ENCODE measurements at regions not wholly inside any gene's neighbourhood (a gene's known extent, or its start where the extent isn't known, plus 50 kb on each side); places are given as distances from the start of the nearest gene placed in this dataset.

DNA sequence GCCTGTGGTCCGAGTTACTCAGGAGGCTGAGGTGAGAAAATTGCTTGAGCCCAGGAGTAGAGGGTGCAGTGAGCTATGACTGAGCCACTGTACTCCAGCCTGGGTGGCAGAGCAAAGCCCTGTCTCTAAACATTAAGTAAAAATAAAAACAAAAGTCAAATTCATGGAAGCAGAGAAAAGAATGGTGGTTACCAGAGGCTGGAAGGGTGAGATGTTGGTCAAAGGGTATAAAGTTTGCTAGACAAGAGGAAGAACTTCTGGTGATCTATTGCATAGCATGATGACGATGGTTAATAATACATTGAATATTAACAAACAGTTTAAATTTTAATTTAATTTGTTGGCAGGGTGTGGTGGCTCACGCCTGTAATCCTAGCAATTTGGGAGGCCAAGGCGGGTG, 68.1 kb downstream of the CRPPA start:
- TF ChIP-seq, protein P1, sequence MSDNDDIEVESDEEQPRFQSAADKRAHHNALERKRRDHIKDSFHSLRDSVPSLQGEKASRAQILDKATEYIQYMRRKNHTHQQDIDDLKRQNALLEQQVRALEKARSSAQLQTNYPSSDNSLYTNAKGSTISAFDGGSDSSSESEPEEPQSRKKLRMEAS (IDR thresholded peaks at IDR 0.05) = no peak
- TF ChIP-seq, protein P2, sequence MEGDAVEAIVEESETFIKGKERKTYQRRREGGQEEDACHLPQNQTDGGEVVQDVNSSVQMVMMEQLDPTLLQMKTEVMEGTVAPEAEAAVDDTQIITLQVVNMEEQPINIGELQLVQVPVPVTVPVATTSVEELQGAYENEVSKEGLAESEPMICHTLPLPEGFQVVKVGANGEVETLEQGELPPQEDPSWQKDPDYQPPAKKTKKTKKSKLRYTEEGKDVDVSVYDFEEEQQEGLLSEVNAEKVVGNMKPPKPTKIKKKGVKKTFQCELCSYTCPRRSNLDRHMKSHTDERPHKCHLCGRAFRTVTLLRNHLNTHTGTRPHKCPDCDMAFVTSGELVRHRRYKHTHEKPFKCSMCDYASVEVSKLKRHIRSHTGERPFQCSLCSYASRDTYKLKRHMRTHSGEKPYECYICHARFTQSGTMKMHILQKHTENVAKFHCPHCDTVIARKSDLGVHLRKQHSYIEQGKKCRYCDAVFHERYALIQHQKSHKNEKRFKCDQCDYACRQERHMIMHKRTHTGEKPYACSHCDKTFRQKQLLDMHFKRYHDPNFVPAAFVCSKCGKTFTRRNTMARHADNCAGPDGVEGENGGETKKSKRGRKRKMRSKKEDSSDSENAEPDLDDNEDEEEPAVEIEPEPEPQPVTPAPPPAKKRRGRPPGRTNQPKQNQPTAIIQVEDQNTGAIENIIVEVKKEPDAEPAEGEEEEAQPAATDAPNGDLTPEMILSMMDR (IDR thresholded peaks at IDR 0.05; ENCODE audit: low read depth, low read length, missing input control) = no peak
- TF ChIP-seq TAF1 (conservative IDR thresholded peaks at IDR 0.05) (no peak), YY1 (IDR thresholded peaks at IDR 0.05) (no peak), EGR1 (IDR thresholded peaks at IDR 0.05; ENCODE audit: low read depth in 2 of 2) (no peak), GABPA (IDR thresholded peaks at IDR 0.05 in 1 of 2, conservative IDR thresholded peaks at IDR 0.05 in 1 of 2) (no peak)
- TF ChIP-seq, protein P3, sequence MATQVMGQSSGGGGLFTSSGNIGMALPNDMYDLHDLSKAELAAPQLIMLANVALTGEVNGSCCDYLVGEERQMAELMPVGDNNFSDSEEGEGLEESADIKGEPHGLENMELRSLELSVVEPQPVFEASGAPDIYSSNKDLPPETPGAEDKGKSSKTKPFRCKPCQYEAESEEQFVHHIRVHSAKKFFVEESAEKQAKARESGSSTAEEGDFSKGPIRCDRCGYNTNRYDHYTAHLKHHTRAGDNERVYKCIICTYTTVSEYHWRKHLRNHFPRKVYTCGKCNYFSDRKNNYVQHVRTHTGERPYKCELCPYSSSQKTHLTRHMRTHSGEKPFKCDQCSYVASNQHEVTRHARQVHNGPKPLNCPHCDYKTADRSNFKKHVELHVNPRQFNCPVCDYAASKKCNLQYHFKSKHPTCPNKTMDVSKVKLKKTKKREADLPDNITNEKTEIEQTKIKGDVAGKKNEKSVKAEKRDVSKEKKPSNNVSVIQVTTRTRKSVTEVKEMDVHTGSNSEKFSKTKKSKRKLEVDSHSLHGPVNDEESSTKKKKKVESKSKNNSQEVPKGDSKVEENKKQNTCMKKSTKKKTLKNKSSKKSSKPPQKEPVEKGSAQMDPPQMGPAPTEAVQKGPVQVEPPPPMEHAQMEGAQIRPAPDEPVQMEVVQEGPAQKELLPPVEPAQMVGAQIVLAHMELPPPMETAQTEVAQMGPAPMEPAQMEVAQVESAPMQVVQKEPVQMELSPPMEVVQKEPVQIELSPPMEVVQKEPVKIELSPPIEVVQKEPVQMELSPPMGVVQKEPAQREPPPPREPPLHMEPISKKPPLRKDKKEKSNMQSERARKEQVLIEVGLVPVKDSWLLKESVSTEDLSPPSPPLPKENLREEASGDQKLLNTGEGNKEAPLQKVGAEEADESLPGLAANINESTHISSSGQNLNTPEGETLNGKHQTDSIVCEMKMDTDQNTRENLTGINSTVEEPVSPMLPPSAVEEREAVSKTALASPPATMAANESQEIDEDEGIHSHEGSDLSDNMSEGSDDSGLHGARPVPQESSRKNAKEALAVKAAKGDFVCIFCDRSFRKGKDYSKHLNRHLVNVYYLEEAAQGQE (IDR thresholded peaks at IDR 0.05) = no peak

All from liver (tissue), 3 donors.